PFSK-1 (cell line): ENCODE measurements at regions not wholly inside any gene's neighbourhood (a gene's known extent, or its start where the extent isn't known, plus 50 kb on each side); places are given as distances from the start of the nearest gene placed in this dataset.

Experiments
- FOXP2 ChIP-seq: optimal IDR thresholded peaks from 2 replicates; pipeline ENCODE3; 2011; ENCODE audit warnings: borderline replicate concordance, control low read depth, inconsistent platforms; ENCODE audit not compliant: insufficient read depth; ENCODE audit errors: extremely low read length, extremely low read depth
- POLR2AphosphoS5 ChIP-seq: IDR thresholded peaks from 2 replicates; pipeline ENCODE4 v1.6.1; 2012; ENCODE audit warnings: low read depth, mild to moderate bottlenecking, control low read depth, low read length, moderate library complexity
- REST ChIP-seq, 2 experiments: IDR thresholded peaks; 2 replicates each; pipeline versions ENCODE4 v1.6.1 to v1.8.0; 2011 to 2012; ENCODE audit warnings: low read depth in 2 of 2, low read length in 2 of 2, control low read depth in 1 of 2, inconsistent platforms in 1 of 2, mild to moderate bottlenecking in 1 of 2, moderate library complexity in 1 of 2; ENCODE audit not compliant: insufficient read depth in 1 of 2
- SIN3A ChIP-seq: IDR thresholded peaks from 2 replicates; pipeline ENCODE4 v1.6.1; 2012; ENCODE audit warnings: mild to moderate bottlenecking, low read length, moderate library complexity, borderline replicate concordance; ENCODE audit not compliant: insufficient read depth
- TAF1 ChIP-seq: IDR thresholded peaks from 2 replicates; pipeline ENCODE4 v1.6.1; 2012; ENCODE audit warnings: low read length, control low read depth, borderline replicate concordance; ENCODE audit not compliant: insufficient read depth

GRCh38 chr10:62744136-62744535, 60.4 kb upstream of the ADO start:
- TF ChIP-seq REST (IDR thresholded peaks at IDR 0.05; ENCODE audit: insufficient read depth in 1 of 2, low read depth in 2 of 2, low read length in 2 of 2) (no peak), SIN3A (no peak), TAF1 (no peak), FOXP2 (no peak), POLR2AphosphoS5 (no peak)

GRCh38 chr10:62745581-62745980, 58.9 kb upstream of the ADO start:
- TF ChIP-seq REST (IDR thresholded peaks at IDR 0.05; ENCODE audit: insufficient read depth in 1 of 2, low read depth in 2 of 2, low read length in 2 of 2) (no peak), POLR2AphosphoS5 (no peak)

GRCh38 chr10:62746951-62747729, 57.4 kb upstream of the ADO start:
- TF ChIP-seq REST (IDR thresholded peaks at IDR 0.05; ENCODE audit: insufficient read depth in 1 of 2, low read depth in 2 of 2, low read length in 2 of 2): no peak
- no peak for TF ChIP-seq FOXP2

- TF ChIP-seq REST (IDR thresholded peaks at IDR 0.05; ENCODE audit: insufficient read depth in 1 of 2, low read depth in 2 of 2, low read length in 2 of 2): no peak
- TF ChIP-seq FOXP2: no peak
- TF ChIP-seq SIN3A: no peak
- no peak for TF ChIP-seq POLR2AphosphoS5
- no peak for TF ChIP-seq TAF1
These were observed 56.1 kb upstream of the ADO start for GRCh38 chr10:62748386-62748785.

GRCh38 chr10:62749093-62749683, 55.3 kb upstream of the ADO start:
- no peak for TF ChIP-seq POLR2AphosphoS5
- TF ChIP-seq REST (IDR thresholded peaks at IDR 0.05; ENCODE audit: insufficient read depth in 1 of 2, low read depth in 2 of 2, low read length in 2 of 2): no peak
- no peak for TF ChIP-seq TAF1
- TF ChIP-seq FOXP2: no peak
- no peak for TF ChIP-seq SIN3A
